ENCODE measurements at regions not wholly inside any gene's neighbourhood (a gene's known extent, or its start where the extent isn't known, plus 50 kb on each side); places are given as distances from the start of the nearest gene placed in this dataset.
"Not testable (repeated sequence)": the region's sequence is repeated elsewhere in the genome, so short reads cannot be mapped to it uniquely, and the experiment has no call there.

DNA sequence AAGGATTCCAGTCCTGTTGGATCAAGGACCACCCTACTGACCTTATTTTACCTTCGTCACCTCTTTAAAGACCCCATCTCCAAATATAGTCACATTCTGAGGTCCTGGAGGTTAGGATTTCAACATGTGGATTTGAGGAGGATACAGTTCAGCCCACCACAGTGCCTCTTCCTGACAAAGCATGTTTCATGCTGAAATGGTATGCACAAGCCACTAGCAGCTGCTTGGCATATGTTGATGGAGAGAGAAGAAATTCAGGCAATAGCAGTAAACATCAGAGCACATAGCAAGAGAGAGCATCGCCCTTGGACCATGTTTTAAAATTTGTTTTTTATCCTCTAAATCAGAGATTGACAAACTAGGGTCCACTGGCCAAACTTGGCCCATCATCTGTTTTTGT, 172.1 kb downstream of the PRKX start:
- no peak for DNase-seq (ENCODE audit: extremely low spot score, unreplicated experiment)
- no peak for TF ChIP-seq CTCF (IDR thresholded peaks at IDR 0.05)
- Mint-ChIP-seq H3K9me3 (ENCODE audit: unreplicated experiment) (peaks cover 8% of the 10 kb centered on the region), H3K36me3 (ENCODE audit: unreplicated experiment) (no peaks in the 10 kb centered on the region), H3K27ac (ENCODE audit: unreplicated experiment) (no peak overlapping the region), H3K27me3 (ENCODE audit: unreplicated experiment) (no peaks in the 10 kb centered on the region), H3K4me3 (ENCODE audit: unreplicated experiment) (no peak overlapping the region), H3K4me1 (ENCODE audit: unreplicated experiment) (peaks cover 8% of the 10 kb centered on the region)

- H3K27ac Mint-ChIP-seq (ENCODE audit: unreplicated experiment), result no peak overlapping the region
- H3K9me3 Mint-ChIP-seq (ENCODE audit: unreplicated experiment), result peaks cover 14% of the 10 kb centered on the region
- no peak for DNase-seq (ENCODE audit: extremely low spot score, unreplicated experiment)
- no peaks in the 10 kb centered on the region for H3K27me3 Mint-ChIP-seq (ENCODE audit: unreplicated experiment)
- no peak overlapping the region for H3K4me3 Mint-ChIP-seq (ENCODE audit: unreplicated experiment)
- no peaks in the 10 kb centered on the region for H3K36me3 Mint-ChIP-seq (ENCODE audit: unreplicated experiment)
- H3K4me1 Mint-ChIP-seq (ENCODE audit: unreplicated experiment), result no peaks in the 10 kb centered on the region
- no peak for TF ChIP-seq CTCF (IDR thresholded peaks at IDR 0.05)
These were observed 173.3 kb downstream of the PRKX start for GRCh38 chrX:3540105-3540504.

- Mint-ChIP-seq H3K27ac (ENCODE audit: unreplicated experiment) (no peak overlapping the region), H3K4me1 (ENCODE audit: unreplicated experiment) (no peaks in the 10 kb centered on the region), H3K4me3 (ENCODE audit: unreplicated experiment) (no peak overlapping the region), H3K9me3 (ENCODE audit: unreplicated experiment) (peaks cover 22% of the 10 kb centered on the region), H3K27me3 (ENCODE audit: unreplicated experiment) (peaks cover 4% of the 10 kb centered on the region), H3K36me3 (ENCODE audit: unreplicated experiment) (peaks cover 3% of the 10 kb centered on the region)
- no peak for TF ChIP-seq CTCF (IDR thresholded peaks at IDR 0.05)
- DNase-seq (ENCODE audit: extremely low spot score, unreplicated experiment), result no peak
These were observed 180.8 kb downstream of the PRKX start for GRCh38 chrX:3532581-3533085.

DNA sequence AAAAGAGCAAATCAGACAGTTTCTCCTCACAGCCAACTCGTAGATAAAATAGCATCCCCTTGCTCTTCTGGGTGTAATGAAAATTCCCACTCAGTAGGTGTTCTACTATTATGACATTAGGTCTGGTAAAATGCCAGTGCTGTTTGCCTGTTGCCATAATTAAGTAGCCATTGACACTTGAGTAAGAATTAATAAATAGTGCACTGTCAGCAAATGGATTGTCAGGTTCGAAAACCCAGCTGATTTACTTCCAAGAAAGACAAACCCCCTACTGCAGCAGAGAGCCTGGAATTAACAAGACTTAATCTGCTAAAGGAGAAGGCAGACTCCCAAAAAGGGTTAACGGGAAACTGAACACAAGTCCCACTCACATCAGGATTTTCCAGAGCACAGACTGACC, 182.0 kb downstream of the PRKX start:
- not testable (repeated sequence) for H3K4me3 Mint-ChIP-seq (ENCODE audit: unreplicated experiment); H3K27ac Mint-ChIP-seq (ENCODE audit: unreplicated experiment); H3K27me3 Mint-ChIP-seq (ENCODE audit: unreplicated experiment); DNase-seq (ENCODE audit: extremely low spot score, unreplicated experiment); H3K4me1 Mint-ChIP-seq (ENCODE audit: unreplicated experiment); H3K36me3 Mint-ChIP-seq (ENCODE audit: unreplicated experiment)
- H3K9me3 Mint-ChIP-seq (ENCODE audit: unreplicated experiment), result peaks cover 22% of the 10 kb centered on the region

- no peak overlapping the region for H3K4me3 Mint-ChIP-seq (ENCODE audit: unreplicated experiment)
- peaks cover 4% of the 10 kb centered on the region for H3K27me3 Mint-ChIP-seq (ENCODE audit: unreplicated experiment)
- no peak for DNase-seq (ENCODE audit: extremely low spot score, unreplicated experiment)
- H3K4me1 Mint-ChIP-seq (ENCODE audit: unreplicated experiment), result no peaks in the 10 kb centered on the region
- H3K27ac Mint-ChIP-seq (ENCODE audit: unreplicated experiment), result no peak overlapping the region
- H3K36me3 Mint-ChIP-seq (ENCODE audit: unreplicated experiment), result peaks cover 3% of the 10 kb centered on the region
- no peak for TF ChIP-seq CTCF (IDR thresholded peaks at IDR 0.05)
- peaks cover 16% of the 10 kb centered on the region for H3K9me3 Mint-ChIP-seq (ENCODE audit: unreplicated experiment)
These were observed 183.1 kb upstream of the MXRA5 start for GRCh38 chrX:3529466-3530010.

- no peaks in the 10 kb centered on the region for H3K36me3 Mint-ChIP-seq (ENCODE audit: unreplicated experiment)
- H3K4me3 Mint-ChIP-seq (ENCODE audit: unreplicated experiment), result no peak overlapping the region
- H3K9me3 Mint-ChIP-seq (ENCODE audit: unreplicated experiment), result no peaks in the 10 kb centered on the region
- no peaks in the 10 kb centered on the region for H3K27me3 Mint-ChIP-seq (ENCODE audit: unreplicated experiment)
- no peak overlapping the region for H3K27ac Mint-ChIP-seq (ENCODE audit: unreplicated experiment)
- no peak for TF ChIP-seq CTCF (IDR thresholded peaks at IDR 0.05)
- no peaks in the 10 kb centered on the region for H3K4me1 Mint-ChIP-seq (ENCODE audit: unreplicated experiment)
- DNase-seq (ENCODE audit: extremely low spot score, unreplicated experiment), result no peak
These were observed 181.4 kb upstream of the MXRA5 start for GRCh38 chrX:3527811-3528210.
